HG02938 (cell line): ENCODE measurements at regions not wholly inside any gene's neighbourhood (a gene's known extent, or its start where the extent isn't known, plus 50 kb on each side); places are given as distances from the start of the nearest gene placed in this dataset.

ENCODE experiments used
- ATAC-seq: cut with Tn5 transposase; IDR thresholded peaks from one replicate; pipeline ENCODE4 v1.9.1; 2021; ENCODE audit warnings: mild to moderate bottlenecking, moderate library complexity; ENCODE audit not compliant: unreplicated experiment

DNA sequence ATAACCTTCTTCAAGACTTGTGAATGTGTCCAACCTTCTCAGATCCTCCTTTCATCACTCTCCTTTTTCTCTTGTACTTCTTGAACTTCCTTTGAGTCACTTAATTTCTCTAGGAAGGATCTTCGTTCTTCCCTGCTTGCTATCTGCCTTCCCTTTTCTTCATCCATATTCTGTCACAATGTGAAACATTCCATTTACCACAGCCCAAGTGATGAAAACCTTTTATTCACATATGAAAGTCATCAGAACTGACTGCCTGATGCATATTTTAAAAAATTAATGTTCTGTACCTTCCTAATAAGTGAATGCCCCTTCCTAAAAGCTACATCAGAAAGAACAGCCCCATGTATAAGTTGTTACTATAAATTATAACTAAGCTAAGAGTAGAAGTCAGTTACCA is 520.4 kb upstream of the LUZP2 start:
- no peak for ATAC-seq

DNA sequence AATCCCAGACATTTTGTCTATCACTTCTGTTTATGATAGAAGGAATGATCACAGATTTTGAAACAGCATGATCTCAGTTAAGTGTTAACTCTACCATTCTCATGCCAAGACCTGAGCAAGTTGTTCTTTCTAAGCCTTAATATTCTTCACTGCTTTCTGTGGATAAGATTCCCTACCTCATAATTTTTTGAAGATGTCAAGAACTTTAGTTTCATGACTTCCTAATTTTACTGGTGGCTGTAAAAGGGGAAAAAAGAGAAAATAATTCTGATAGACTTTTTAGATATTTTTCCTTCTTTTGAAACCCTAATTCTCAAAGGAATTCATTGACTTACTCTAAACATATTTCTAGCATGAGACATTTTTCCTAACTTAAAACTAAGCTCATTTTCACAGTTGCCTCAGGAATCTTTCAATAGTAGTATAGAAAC is 520.0 kb upstream of the LUZP2 start:
- no peak for ATAC-seq

DNA sequence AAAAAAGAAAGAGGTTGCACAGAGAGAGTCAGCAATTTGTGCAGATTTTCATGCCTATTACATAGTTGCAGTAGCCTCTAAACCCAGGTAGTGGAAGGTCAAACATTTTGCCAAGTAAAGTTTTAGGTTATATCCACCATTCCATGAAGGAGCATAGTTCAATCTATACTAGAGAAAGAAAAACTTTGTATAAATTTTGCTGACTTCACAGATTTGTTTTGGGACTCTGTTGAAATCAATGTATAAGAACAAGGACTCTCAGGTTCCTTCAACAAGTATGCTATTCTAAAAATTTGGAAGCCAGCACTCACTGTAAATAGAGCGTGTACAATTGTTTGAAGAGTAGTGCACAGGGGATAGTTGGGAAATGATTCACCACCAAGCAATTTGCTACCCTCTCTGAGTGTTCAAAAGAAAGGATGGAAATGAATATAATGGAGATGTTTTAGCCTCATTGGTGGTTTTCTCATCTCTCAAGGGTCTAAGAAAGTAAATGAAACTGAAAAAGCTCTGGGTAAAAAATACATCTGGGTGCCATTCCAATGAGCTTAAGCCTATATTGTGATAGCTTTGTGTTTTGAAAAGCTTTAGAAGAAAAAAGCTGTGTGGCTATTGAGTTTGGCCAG is 508.4 kb upstream of the LUZP2 start:
- no peak for ATAC-seq

DNA sequence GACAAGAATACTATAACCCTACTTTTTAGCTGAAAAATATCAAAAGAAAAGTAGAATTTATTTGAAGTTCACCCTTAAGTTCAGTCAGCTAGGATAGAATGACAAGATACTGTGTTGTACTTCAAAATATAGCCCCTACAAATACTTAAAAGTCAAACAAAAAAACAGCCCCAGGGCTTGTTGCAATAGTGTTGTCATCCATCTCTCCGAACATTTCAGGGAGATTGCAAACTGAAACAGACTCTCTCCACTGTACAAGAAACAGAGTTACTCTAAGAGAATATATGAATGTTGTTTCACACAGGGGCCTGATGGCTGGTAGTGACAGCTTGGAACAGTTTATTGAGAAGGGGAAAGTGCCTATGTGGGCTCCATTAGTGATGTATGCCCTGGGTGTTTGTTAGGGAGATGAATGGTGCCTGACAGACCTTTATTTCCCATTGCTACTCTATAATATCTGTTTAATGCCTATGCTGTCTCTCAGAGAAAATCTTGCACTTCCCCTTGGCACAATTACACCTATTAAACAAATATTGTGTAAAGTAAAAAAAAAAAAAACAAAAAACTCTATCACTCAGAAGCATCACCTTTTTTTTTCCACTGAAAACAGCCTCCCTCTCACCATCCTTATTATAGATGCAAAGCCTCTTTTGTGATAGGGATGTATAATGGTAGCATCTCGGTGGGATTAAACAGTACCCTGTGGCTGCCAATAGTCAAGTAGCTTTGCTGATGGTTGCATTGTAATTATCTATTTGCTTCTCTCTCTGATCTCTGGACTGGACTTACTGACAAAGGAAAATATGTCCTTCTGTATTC is 506.3 kb upstream of the LUZP2 start:
- no peak for ATAC-seq

DNA sequence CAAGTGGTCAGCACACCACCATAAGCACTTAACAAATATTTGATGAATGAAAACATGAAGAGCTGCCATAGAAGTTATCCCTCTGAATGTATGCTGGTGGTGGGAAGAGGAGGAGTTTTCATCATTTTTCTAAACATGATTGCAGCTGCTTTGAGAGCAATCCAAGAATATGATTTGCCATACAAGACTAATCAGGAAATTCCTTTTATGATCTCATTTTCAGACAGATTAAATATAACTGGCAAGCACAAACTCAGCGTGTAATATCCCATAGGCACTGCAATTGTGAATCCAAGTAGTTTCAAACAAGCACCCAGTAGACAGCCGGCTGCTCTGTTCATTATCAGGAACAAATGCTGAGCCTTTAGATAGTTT is 505.7 kb upstream of the LUZP2 start:
- no peak for ATAC-seq

DNA sequence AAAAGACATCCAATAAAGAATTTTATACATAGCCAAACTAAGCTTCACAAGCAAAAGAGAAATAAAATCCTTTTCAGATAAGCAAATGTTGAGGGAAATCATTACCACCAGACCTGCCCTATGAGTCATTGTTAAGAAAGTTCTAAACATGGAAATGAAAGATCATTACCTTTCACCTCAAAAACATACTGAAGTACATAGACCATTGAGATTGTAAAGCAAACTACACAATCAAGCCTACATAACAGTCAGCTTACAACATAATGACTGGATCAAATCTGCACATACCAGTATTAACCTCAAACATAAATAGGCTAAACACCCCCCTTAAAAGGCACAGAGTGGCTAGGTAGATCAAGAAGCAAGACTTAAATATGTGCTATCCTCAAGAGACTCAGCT is 501.0 kb upstream of the LUZP2 start:
- ATAC-seq: no peak

DNA sequence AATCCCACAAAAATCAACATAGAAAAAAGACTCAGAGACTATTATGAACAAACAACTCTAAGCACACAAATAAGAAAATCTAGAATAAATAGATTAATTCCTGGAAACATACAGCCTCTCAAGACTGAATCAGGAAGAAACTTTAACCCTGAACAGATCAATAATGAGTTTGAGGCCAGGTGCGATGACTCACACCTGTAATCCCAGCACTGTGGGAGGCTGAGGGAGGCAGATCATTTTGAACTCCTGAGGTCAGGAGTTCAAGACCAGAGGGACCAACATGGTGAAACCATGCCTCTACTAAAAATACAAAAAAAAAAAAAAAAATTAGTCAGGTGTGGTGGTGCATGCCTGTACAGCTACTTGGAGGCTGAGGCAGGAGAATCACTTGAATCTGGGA is 499.5 kb upstream of the LUZP2 start:
- ATAC-seq: no peak

DNA sequence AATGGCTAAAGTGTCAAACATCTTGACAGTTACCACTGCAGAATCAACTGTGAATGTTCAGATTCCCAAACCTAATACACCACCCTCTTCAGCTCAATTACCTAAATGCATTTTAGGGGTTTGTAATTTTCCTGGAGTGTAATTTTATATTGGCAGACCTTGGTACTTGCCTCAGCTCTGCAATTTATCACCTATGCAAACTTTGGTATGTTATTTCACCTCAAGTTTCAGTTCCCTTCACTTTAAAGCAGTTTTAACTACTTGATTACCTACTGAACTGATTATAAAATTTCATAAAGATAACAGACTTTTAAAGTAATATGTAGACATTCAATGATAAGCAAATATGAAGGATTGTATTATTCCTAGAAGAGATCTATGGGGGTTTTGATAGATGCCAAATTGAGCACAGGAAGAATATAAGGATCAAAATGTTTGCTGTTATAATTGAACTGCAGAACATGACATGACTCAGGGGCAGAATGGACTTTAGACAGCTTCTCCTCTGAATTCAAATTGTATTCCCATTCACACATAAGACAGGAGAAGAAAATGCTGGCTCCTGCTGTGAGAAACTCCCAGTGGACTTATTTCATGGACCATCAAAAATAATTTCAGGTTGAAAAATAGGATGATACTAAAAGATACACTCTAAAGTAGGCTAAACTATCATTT is 491.5 kb upstream of the LUZP2 start:
- ATAC-seq: no peak

DNA sequence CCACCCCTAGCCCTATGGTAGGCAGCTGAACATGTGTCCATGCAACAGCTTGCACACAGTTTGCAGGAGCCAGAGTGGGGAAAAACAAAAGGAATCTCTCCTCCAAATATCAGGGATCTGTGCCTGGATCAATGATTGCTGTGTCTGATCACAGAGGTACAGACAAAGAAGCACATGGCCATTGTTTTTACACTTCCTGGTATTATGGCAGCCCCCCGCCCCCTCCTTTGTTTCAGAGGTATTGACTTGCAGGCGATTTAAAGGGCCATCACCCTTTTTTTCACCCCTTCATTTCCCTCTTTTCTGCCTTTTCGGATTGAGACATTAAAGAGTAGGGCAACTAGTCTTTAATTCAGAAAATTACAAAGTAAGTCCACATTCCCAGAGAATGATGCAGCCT is 453.0 kb upstream of the LUZP2 start:
- no peak for ATAC-seq

DNA sequence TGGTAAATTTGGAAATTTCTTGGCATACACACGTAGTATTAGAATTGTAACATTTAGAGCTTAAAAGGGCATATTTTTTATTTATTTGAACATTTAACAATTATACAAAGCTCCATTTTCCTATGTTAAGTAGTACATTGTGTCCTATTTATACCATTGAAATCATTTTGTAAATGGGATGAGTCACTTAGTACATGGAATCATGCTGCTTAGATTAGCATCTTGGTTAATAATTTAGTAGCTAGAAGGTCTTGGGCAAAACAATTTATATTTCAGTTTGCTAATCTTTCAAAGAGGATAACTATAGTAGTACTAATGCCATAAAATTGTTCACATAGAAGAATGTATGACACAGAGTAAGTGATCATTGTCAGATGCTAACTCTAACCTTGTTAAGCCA is 450.1 kb upstream of the LUZP2 start:
- no peak for ATAC-seq

DNA sequence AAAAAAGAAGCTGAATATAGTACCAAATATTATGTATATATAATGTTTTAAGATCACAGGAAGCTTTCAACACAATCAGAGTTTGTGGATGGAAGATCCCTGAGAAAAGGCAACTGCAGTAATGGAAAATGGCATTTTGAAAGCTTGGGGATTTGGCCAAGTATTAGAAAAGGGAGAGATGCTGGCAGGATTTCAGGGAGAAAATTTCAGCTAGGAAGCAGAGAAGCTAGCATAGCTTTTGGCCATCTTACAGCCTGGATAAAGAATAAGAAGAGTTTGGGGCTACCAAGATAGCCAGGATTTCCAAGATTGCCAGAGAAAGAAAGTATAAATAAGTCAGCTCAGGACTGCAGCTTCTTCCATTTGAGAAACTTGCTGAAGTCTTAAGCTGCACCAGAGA is 440.8 kb upstream of the LUZP2 start:
- ATAC-seq: no peak

DNA sequence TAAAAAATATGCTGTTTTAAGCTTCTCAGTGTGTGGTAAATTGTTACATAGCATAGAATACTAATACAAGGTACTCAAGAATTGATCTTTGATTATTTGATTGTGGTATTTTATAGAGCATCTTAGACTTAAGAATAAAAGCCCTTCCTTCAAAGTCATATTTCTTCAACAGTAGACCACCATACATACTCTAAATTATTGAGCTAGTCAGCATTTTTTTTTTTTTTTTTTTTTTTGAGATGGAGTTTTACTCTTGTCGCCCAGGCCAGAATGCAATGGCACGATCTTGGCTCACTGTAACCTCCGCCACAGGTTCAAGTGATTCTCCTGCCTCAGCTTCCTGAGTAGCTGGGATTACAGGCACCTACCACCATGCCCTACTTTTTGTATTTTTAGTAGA is 436.7 kb upstream of the LUZP2 start:
- ATAC-seq: no peak

DNA sequence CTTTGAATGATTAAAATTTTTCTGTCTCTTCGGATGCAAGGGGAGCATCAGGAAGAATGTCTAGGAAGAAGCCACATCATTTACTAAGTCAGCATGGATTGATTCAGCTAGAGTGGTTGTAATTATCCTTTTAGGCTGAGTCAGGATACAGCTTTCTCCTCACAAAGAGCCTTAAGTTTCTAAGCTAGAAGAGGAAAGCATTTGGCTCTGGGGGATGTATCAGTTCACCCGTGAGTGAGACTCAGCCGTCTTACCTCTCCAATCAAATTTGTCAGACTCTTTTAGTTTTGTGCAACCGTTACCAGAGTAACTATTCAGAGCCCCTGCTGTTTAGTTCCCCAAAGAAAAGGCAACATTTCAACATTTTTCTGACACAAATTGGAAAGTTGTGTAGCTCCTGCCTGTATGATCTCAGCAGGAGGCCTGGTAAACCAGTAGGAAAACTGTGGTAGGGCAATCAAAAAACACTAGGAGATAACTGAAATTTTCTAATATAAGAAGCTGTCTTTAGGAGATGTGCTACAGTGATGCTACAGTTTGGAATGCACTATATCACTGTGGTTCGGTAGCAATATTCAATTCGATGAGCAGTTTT is 432.4 kb upstream of the LUZP2 start:
- no peak for ATAC-seq

DNA sequence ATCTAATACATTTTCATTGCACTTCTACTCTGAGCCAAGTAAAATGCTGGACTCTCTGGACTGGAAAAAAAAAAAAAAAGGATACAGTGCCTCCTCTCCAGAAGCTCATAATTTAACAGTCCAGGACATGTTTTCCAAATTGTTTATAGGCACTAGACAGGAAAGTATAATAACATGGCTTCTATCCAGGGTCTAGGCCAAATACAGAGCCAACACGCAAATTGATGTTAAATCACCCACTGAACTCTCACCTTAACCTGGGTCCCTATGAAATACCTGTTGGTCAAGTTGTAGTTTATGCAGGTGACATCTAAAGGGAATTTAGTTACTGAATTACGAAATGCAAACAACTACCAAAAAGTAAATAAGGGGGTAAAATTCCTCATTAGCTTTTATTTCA is 428.7 kb upstream of the LUZP2 start:
- ATAC-seq: no peak

DNA sequence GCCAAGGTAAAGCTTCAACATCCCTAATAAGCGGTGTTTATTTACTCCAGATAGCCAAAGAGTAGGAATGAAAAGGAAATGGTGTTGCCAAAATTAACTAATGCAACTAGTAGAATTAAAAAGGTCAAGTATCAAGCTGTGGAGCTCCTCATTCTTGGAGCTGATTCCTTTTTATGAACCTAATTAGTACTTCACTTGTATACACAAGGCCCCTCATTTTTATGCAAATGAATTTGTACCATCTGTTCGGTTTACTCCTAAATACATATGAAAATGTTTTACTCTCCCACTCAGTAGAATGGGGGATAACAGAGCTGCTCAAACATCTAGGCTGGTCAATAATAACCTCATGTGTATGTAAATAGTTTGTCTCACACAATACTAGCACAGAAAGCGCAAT is 426.4 kb upstream of the LUZP2 start:
- no peak for ATAC-seq

DNA sequence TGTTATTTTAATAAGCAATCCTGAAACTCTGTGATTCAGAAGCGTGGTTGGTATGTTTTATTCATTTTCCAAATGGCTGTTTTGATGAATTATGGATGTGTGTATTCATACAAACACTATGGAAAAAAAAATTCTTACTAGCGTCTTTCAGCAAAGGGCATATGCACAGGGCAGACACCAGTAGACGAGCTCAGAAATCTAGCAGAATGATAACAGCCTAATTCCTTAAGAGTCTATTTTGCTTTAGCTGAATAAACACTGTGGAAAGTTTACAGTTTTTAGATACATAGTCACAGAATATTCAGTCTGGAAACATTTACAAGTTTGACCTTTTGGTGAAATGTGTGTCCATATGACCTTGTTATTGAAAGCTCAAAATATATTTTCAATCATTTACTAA is 418.8 kb upstream of the LUZP2 start:
- ATAC-seq: no peak

DNA sequence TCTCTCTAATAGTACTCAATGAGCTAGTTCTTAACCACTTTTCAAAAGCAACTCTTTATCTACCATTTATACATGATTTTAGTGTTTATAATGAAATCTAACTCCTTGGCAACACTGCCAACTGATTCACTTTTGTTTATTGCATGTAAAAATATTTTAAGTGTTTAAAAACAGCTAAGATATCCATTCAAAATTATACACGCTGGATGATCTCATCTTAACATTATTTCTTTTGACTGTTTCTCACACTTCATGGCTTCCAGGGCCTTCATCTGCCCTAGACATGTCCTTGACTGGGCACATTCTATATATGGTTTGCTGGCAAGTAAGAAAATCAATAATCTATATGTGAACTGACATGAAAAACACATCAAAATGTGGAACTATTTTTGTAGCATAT is 414.6 kb upstream of the LUZP2 start:
- ATAC-seq: no peak

DNA sequence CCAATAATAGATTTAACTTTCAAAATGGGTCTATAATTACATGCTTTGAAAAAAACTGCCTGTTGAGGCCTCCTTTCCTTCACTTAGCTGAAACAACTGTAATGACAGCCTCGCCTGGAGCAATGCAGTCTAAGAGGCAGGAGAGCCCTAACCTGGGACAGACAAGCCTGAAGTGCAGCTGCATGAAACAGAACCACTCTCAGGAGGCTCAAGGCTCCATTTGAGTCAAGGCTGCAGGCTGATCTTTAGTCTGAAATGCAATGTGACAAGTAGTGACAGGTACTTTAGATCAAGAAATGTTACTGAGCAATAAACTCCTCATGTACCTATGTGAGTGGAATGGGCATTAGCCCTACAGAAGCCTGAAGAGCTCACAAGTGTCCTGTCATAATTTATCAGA is 414.0 kb upstream of the LUZP2 start:
- no peak for ATAC-seq

DNA sequence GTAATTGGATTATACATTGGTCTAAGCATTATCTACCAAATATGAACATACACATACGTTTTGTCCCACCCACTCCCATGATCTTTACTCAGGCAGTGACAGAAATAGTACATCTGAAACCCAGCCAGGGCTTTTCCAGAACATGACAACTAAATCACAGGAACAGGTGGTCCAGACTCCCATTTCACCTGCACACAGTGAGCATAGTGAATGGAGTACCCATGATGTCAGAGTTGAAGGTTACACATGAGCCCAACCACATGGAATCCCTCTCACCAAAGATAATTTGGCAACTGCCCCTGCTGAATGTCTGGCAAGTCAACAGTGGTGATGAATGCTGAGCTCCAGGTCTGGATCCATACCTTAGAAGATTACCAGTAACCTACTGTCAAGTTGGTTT is 411.9 kb upstream of the LUZP2 start:
- ATAC-seq: no peak

DNA sequence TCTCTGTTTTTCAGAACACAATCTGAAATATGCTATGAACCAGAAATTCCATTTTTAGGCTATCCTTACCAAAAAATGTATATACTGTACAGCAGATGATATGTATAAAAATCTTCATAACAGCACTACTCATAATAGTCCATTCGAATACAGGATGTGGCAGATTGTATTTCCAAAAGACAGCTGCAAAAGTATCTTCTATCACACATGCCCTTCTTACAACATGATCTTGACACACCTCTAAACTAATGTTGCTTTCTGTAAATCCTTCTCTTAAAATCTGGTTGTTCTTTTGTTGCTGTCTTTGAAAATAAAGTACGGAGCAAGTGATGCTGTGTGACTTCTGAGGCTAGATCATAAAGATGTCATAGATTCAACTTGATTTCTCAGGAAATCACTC is 409.9 kb upstream of the LUZP2 start:
- ATAC-seq: no peak

DNA sequence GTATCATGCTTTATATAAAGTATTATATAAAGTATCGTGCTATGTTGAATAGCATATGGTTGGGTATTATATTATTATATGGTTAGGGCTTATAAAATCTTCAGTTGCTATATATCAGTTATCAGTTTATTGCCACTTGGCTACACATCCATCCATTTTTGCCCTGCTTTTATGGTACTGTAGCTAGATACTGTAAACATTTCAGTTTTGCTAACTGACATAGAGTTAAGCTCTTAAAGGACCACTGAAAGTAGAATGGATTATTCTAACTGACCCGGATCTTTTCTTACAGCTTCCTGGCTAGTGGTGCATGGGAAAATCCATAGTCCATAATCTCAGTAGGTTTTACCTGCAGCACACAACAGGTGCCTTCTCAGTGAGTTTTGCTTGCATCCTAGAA is 405.3 kb upstream of the LUZP2 start:
- no peak for ATAC-seq

DNA sequence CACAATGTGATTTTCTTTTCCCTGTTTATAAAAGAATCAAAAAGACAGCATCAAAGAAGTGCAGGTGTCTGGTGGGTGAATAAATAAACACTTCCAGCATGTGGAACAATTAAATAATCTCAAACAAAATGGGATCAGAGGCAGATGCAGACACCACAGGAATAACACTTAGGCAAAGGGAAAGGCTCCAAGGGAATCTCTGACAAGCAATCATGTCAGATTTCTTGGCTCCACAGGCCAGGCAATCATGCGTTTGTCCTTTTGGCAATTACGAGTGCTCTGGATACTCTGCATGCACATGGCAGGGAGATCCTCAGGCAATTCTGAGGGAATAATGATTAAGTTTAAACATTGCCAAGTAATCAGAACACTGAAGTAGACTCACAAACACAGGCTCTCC is 403.5 kb upstream of the LUZP2 start:
- no peak for ATAC-seq
